K562 (cell line): ENCODE measurements at regions not wholly inside any gene's neighbourhood (a gene's known extent, or its start where the extent isn't known, plus 50 kb on each side); places are given as distances from the start of the nearest gene placed in this dataset.

Source experiments
- ATAC-seq: fragments of 200-7000 bp; cut with Tn5 transposase; 3 replicates; pipeline ENCODE4 v1.9.1; 2020; ENCODE audit warnings: moderate library complexity
- BruUV-seq: library from RNA; stranded (reverse); fragments of 400-500 nt; replicated peaks from 2 replicates; lab custom pipeline; 2021; lab: Mats Ljungman, UMichigan
- CTCF ChIA-PET: fragments of 300-600 bp; formaldehyde crosslinking; extraction: SDS; loops from one replicate; lab custom pipeline; 2021; ENCODE audit warnings: low intra/inter-chr PET ratio; lab: Yijun Ruan, JAX
- POLR2A ChIA-PET: fragments of 300-600, 350-650 bp; sonication (Branson Sonifier 250); formaldehyde crosslinking; extraction: SDS; loops from one replicate; lab custom pipeline; 2021; ENCODE audit warnings: antibody characterized with exemption, inconsistent platforms; lab: Yijun Ruan, JAX
- DNase-seq, 4 experiments: peaks; one replicate each; pipeline versions ENCODE4 v3.0.0 to v3.0.0-alpha.2; 2011 to 2018; ENCODE audit warnings: low spot score in 3 of 4, mixed read lengths in 3 of 4; ENCODE audit errors: extremely low read depth in 1 of 4
- FAIRE-seq: peaks from 2 replicates; lab custom pipeline; 2011; peaks lifted over from hg19 to GRCh38; lab: Jason Lieb, UNC
- H2AFZ ChIP-seq: 2 replicates; pipeline ENCODE4 v1.6.0; 2011; ENCODE audit warnings: low read depth, low read length, control low read depth, inconsistent platforms
- H3K27ac ChIP-seq: fragments of 200-600 bp; 3 replicates; pipeline ENCODE4 v1.8.0; 2011; ENCODE audit warnings: low read depth, mild to moderate bottlenecking, control low read depth, inconsistent platforms, low read length, moderate library complexity, mixed read lengths; ENCODE audit errors: extremely low read depth
- H3K27me3 ChIP-seq, 2 experiments: fragments of 300-600 bp in 1 of 2; 2 replicates in 1 of 2; 3 replicates in 1 of 2; pipeline versions ENCODE4 v1.6.0 to v1.8.0; 2011; ENCODE audit warnings: inconsistent platforms in 2 of 2, low read length in 2 of 2, mild to moderate bottlenecking in 1 of 2, mixed read lengths in 1 of 2, moderate library complexity in 1 of 2; ENCODE audit not compliant: control insufficient read depth in 2 of 2, insufficient read depth in 2 of 2
- H3K36me3 ChIP-seq: fragments of 300-600 bp; 3 replicates; pipeline ENCODE4 v1.8.0; 2011; ENCODE audit warnings: mild to moderate bottlenecking, low read length, inconsistent platforms; ENCODE audit not compliant: control insufficient read depth, insufficient read depth
- H3K4me1 ChIP-seq, 2 experiments: fragments of 200-600 bp in 1 of 2; replicated peaks in 1 of 2; 2 replicates in 1 of 2; 3 replicates in 1 of 2; pipeline versions ENCODE4 v1.5.1 to v1.8.0; 2011; ENCODE audit warnings: inconsistent platforms in 2 of 2, low read length in 2 of 2, mild to moderate bottlenecking in 1 of 2, mixed read lengths in 1 of 2, moderate library complexity in 1 of 2; ENCODE audit not compliant: control insufficient read depth in 2 of 2, insufficient read depth in 2 of 2
- H3K4me2 ChIP-seq: 2 replicates; pipeline ENCODE4 v1.6.1; 2011; ENCODE audit warnings: low read length, control low read depth, inconsistent platforms, mixed read lengths; ENCODE audit not compliant: insufficient read depth
- H3K4me3 ChIP-seq: fragments of 200-600 bp; sonication (generic), shearing (Covaris generic); 2 replicates; pipeline ENCODE4 v1.5.1; 2016; ENCODE audit warnings: control low read depth, inconsistent platforms
- H3K79me2 ChIP-seq: fragments of 200-600 bp; 3 replicates; pipeline ENCODE4 v1.8.0; 2011; ENCODE audit warnings: low read length, inconsistent platforms; ENCODE audit not compliant: control insufficient read depth, insufficient read depth
- H3K9ac ChIP-seq, 2 experiments: 2 replicates each; pipeline versions ENCODE4 v1.6.0 to v1.6.1; 2011; ENCODE audit warnings: low read depth in 2 of 2, low read length in 2 of 2, control low read depth in 1 of 2, inconsistent platforms in 1 of 2, mild to moderate bottlenecking in 1 of 2, mixed read lengths in 1 of 2; ENCODE audit not compliant: insufficient read depth in 1 of 2
- H3K9me1 ChIP-seq: one replicate; pipeline ENCODE4 v1.6.0; 2011; ENCODE audit warnings: inconsistent platforms, mild to moderate bottlenecking, low read length, moderate library complexity; ENCODE audit not compliant: control insufficient read depth, insufficient read depth
- H3K9me3 ChIP-seq: replicated peaks from 2 replicates; pipeline ENCODE4 v1.5.1; 2011; ENCODE audit warnings: low read depth, low read length, inconsistent platforms; ENCODE audit not compliant: control insufficient read depth, insufficient read depth
- H4K20me1 ChIP-seq: replicated peaks from 2 replicates; pipeline ENCODE4 v1.6.1; 2011; ENCODE audit warnings: low read length, inconsistent platforms, mixed read lengths; ENCODE audit not compliant: control insufficient read depth, insufficient read depth
- CBX2 ChIP-seq: fragments of 200-600 bp; sonication (generic); IDR thresholded peaks from one replicate; pipeline ENCODE4 v1.6.1; 2012; ENCODE audit warnings: mild to moderate bottlenecking, low read length, inconsistent platforms; ENCODE audit not compliant: insufficient read depth, poor library complexity, severe bottlenecking
- FOS ChIP-seq: IDR thresholded peaks from 3 replicates; pipeline ENCODE4 v1.6.1; 2011; ENCODE audit not compliant: insufficient read length; ENCODE audit errors: extremely low read depth
- FOXA1 ChIP-seq: fragments of 450-650 bp; IDR thresholded peaks from 2 replicates; pipeline ENCODE4 v1.6.1; 2016; ENCODE audit warnings: mild to moderate bottlenecking, borderline replicate concordance
- NCOA1 ChIP-seq: fragments of 450-650 bp; IDR thresholded peaks from 2 replicates; pipeline ENCODE4 v1.6.1; 2016; ENCODE audit warnings: low read depth
- NCOR1 ChIP-seq: fragments of 450-650 bp; IDR thresholded peaks from 2 replicates; pipeline ENCODE4 v1.6.1; 2016; ENCODE audit warnings: mild to moderate bottlenecking, moderate library complexity
- WGBS: fragments of 100-300 bp; shearing (Covaris generic); methylation state at CpG from one replicate; pipeline ENCODE4 v1.1.6; 2016; ENCODE audit warnings: low coverage, mixed read lengths; ENCODE audit not compliant: insufficient coverage; ENCODE audit errors: missing lambda C conversion rate; 5-methylcytosine and 5-hydroxymethylcytosine counted together
- in situ Hi-C: fragments of 300-500 bp; cut with MboI; formaldehyde crosslinking; loops from 4 replicates; pipeline ENCODE4 v1.15.0; 2018; ENCODE audit warnings: inconsistent platforms, mixed read lengths
- intact Hi-C: fragments of 100-400 bp; cut with micrococcal nuclease; formaldehyde crosslinking; loops from 2 replicates; pipeline ENCODE4 v1.14.2; 2022
- TF ChIP-seq, protein P1 (sequence below): fragments of 250-450 bp; sonication (Bioruptor Pico); IDR thresholded peaks from 2 replicates; pipeline ENCODE4 v1.5.0; 2021; ENCODE audit warnings: mild to moderate bottlenecking, moderate library complexity
- TF ChIP-seq, protein P2 (sequence below): fragments of 250-450 bp; sonication (Bioruptor Pico); IDR thresholded peaks from 2 replicates; pipeline ENCODE4 v1.4.0; 2020
- TF ChIP-seq, protein P3 (sequence below): fragments of 250-450 bp; sonication (Bioruptor Pico); IDR thresholded peaks from 2 replicates; pipeline ENCODE4 v1.5.0; 2020; ENCODE audit warnings: mild to moderate bottlenecking, borderline replicate concordance

DNA sequence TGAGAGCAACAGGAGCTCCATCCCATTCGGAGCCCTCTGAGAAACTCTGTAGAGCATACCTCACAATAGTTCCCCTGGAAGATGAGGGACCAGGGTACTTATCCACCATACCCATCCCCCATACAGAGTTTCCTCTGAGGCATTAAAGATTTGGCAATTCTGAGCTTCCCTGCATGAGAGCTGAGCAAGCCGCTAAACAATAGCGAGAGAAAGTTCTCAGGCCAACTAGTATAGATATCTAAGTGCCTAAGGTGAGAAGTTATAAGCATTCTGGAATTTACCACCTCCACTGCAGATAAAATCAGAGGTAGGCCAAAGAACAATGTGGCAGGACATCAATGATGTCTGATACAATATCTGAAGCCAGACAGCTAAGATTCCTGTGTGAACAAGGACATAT is 129.1 kb upstream of the MBNL1 start:
- 42% methylated on average over 3 of the region's 3 CpGs for WGBS
- intact Hi-C loops (no loop called here), in situ Hi-C loops (no loop called here)
- no peak overlapping the region for H3K4me2 ChIP-seq
- H4K20me1 ChIP-seq, result no peaks in the 10 kb centered on the region
- TF ChIP-seq NCOR1 (no peak), NCOA1 (no peak), CBX2 (no peak), FOXA1 (no peak), FOS (no peak)
- TF ChIP-seq, protein P1, sequence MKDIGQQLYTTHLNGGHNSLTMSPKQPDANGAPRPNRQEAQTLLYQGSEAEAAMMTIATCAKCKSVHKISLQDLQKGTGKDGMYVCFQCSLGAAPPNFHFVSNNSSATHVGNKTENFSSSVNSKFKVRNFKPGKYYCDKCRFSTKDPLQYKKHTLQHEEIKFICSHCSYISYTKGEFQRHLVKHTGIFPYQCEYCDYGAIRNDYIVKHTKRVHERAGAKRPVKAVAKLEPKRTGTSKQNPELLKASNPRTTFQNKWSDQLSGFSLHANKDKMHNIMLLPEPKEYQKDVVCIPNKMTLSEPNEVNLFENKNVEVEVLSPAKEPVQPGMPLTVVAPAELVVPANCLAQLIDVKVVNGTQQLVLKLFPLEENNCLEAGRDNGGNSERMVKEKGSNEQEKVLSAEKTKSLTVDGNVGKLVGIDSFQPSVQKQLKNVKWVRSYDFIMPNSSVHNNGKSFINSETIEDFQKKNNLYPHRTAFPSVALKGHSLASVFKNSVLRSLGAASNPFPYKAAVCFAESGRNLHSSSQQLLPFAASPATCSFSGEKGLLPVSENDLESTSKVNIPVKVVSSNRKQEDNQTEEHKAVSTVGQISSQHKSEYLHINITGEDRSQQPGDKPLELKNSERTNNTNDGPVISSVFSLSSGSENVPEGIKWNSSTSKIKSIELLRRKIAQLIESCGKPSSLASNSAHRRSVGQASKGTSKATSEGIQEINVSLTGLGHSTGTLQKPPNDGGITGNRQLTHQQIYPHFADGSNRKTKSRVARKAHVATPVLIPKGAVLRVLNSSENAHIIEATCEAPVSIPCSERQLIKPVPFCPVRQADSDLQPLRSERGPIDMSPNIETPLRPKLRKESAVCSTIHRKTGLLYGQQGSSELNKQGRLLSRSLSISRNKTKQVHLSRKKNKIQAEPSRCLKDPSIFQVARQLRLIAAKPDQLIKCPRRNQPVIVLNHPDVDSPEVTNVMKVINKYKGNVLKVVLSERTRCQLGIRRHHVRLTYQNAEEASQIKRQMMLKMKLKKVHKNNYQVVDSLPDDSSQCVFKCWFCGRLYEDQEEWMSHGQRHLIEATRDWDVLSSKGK (CRISPR knock-in tag), result no peak
- TF ChIP-seq, protein P2, sequence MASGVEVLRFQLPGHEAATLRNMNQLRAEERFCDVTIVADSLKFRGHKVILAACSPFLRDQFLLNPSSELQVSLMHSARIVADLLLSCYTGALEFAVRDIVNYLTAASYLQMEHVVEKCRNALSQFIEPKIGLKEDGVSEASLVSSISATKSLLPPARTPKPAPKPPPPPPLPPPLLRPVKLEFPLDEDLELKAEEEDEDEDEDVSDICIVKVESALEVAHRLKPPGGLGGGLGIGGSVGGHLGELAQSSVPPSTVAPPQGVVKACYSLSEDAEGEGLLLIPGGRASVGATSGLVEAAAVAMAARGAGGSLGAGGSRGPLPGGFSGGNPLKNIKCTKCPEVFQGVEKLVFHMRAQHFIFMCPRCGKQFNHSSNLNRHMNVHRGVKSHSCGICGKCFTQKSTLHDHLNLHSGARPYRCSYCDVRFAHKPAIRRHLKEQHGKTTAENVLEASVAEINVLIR (CRISPR knock-in tag), result no peak
- TF ChIP-seq, protein P3, sequence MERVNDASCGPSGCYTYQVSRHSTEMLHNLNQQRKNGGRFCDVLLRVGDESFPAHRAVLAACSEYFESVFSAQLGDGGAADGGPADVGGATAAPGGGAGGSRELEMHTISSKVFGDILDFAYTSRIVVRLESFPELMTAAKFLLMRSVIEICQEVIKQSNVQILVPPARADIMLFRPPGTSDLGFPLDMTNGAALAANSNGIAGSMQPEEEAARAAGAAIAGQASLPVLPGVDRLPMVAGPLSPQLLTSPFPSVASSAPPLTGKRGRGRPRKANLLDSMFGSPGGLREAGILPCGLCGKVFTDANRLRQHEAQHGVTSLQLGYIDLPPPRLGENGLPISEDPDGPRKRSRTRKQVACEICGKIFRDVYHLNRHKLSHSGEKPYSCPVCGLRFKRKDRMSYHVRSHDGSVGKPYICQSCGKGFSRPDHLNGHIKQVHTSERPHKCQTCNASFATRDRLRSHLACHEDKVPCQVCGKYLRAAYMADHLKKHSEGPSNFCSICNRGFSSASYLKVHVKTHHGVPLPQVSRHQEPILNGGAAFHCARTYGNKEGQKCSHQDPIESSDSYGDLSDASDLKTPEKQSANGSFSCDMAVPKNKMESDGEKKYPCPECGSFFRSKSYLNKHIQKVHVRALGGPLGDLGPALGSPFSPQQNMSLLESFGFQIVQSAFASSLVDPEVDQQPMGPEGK, result no peak
- no peaks in the 10 kb centered on the region for H3K4me1 ChIP-seq
- POLR2A ChIA-PET, result interaction anchor here (0.5 to 0.9 kb wide), 2 partner anchors 37 to 129 kb away, joined by 3 read pairs; partner anchors contain the start of gene MBNL1
- H3K9ac ChIP-seq, result no peak overlapping the region
- DNase-seq (no peak), FAIRE-seq (no peak), ATAC-seq (no peak)
- H3K4me3 ChIP-seq, result no peak overlapping the region
- no TSS peak for BruUV-seq
- no peaks in the 10 kb centered on the region for H3K9me3 ChIP-seq
- H3K79me2 ChIP-seq, result no peaks in the 10 kb centered on the region
- no peaks in the 10 kb centered on the region for H3K36me3 ChIP-seq
- CTCF ChIA-PET, result no interaction called here
- no peak overlapping the region for H2AFZ ChIP-seq
- H3K9me1 ChIP-seq, result no peaks in the 10 kb centered on the region
- no peak overlapping the region for H3K27ac ChIP-seq
- H3K27me3 ChIP-seq, result no peaks in the 10 kb centered on the region
